WTC11 (cell line): ENCODE measurements at regions not wholly inside any gene's neighbourhood (a gene's known extent, or its start where the extent isn't known, plus 50 kb on each side); places are given as distances from the start of the nearest gene placed in this dataset.

Experiments used
- ATAC-seq: fragments of 200-7000 bp; cut with Tn5 transposase; 2 replicates; pipeline ENCODE4 v1.10.0; 2021; ENCODE audit warnings: mild to moderate bottlenecking, moderate library complexity
- CTCF ChIA-PET: fragments of 300-600 bp; sonication (Branson Sonifier 250); formaldehyde crosslinking; loops from one replicate; lab custom pipeline; 2021; ENCODE audit warnings: antibody characterized with exemption; lab: Charles Lee
- POLR2A ChIA-PET: fragments of 350-600 bp; sonication (Branson Sonifier 250); formaldehyde crosslinking; loops from one replicate; lab custom pipeline; 2021; ENCODE audit warnings: antibody characterized with exemption; lab: Charles Lee
- DNase-seq: peaks from one replicate; pipeline ENCODE4 v3.0.0; 2021; ENCODE audit warnings: low spot score
- H3K27ac Mint-ChIP-seq: 2 replicates; pipeline ENCODE4 v1.8.0; 2021; ENCODE audit warnings: mixed read lengths
- H3K27me3 Mint-ChIP-seq: 2 replicates; pipeline ENCODE4 v1.8.0; 2021; ENCODE audit warnings: low read depth, mild to moderate bottlenecking, moderate library complexity, mixed read lengths
- H3K36me3 Mint-ChIP-seq: 2 replicates; pipeline ENCODE4 v1.8.0; 2021; ENCODE audit warnings: mixed read lengths
- H3K4me1 Mint-ChIP-seq: 2 replicates; pipeline ENCODE4 v1.8.0; 2022; ENCODE audit warnings: mixed read lengths
- H3K4me3 Mint-ChIP-seq: 2 replicates; pipeline ENCODE4 v1.8.0; 2021; ENCODE audit warnings: mild to moderate bottlenecking, moderate library complexity, mixed read lengths
- H3K9me3 Mint-ChIP-seq: 2 replicates; pipeline ENCODE4 v1.8.0; 2021; ENCODE audit warnings: mixed read lengths
- AFF4 ChIP-seq: sonication (generic); formaldehyde crosslinking; IDR thresholded peaks from 2 replicates; pipeline ENCODE4 v1.8.1; 2023; ENCODE audit warnings: mild to moderate bottlenecking, missing genetic modification reagents, borderline replicate concordance
- ELF4 ChIP-seq: sonication (generic); formaldehyde crosslinking; IDR thresholded peaks from 2 replicates; pipeline ENCODE4 v1.8.1; 2022; ENCODE audit warnings: low read depth, mild to moderate bottlenecking, moderate library complexity, missing genetic modification reagents
- IRF1 ChIP-seq: sonication (generic); formaldehyde crosslinking; IDR thresholded peaks from 2 replicates; pipeline ENCODE4 v1.8.0; 2023; ENCODE audit warnings: missing genetic modification reagents
- IRF2 ChIP-seq: sonication (generic); formaldehyde crosslinking; IDR thresholded peaks from 2 replicates; pipeline ENCODE4 v1.8.0; 2022; ENCODE audit warnings: low read depth, missing genetic modification reagents, borderline replicate concordance
- RORB ChIP-seq: fragments of 250-450 bp; sonication (Bioruptor Pico); IDR thresholded peaks from 2 replicates; pipeline ENCODE4 v1.9.0; 2021; ENCODE audit warnings: mild to moderate bottlenecking
- SMAD3 ChIP-seq: sonication (generic); formaldehyde crosslinking; IDR thresholded peaks from 2 replicates; pipeline ENCODE4 v1.8.0; 2022; ENCODE audit warnings: missing genetic modification reagents, mild to moderate bottlenecking, borderline replicate concordance
- SMAD4 ChIP-seq: sonication (generic); formaldehyde crosslinking; IDR thresholded peaks from 2 replicates; pipeline ENCODE4 v1.8.0; 2022; ENCODE audit warnings: mild to moderate bottlenecking, missing genetic modification reagents
- ZBTB21 ChIP-seq: sonication (generic); formaldehyde crosslinking; IDR thresholded peaks from 2 replicates; pipeline ENCODE4 v1.8.1; 2023; ENCODE audit warnings: mild to moderate bottlenecking, missing genetic modification reagents, borderline replicate concordance
- ZNF281 ChIP-seq: sonication (generic); formaldehyde crosslinking; IDR thresholded peaks from 2 replicates; pipeline ENCODE4 v1.8.0; 2023; ENCODE audit warnings: mild to moderate bottlenecking, missing genetic modification reagents
- TF ChIP-seq, protein P1 (sequence below): fragments of 250-450 bp; sonication (Bioruptor Pico); IDR thresholded peaks from 2 replicates; pipeline ENCODE4 v1.9.0; 2021; ENCODE audit warnings: mild to moderate bottlenecking, borderline replicate concordance
- TF ChIP-seq, protein P2 (sequence below): sonication (generic); formaldehyde crosslinking; IDR thresholded peaks from 2 replicates; pipeline ENCODE4 v1.8.1; 2023; ENCODE audit warnings: mild to moderate bottlenecking, missing genetic modification reagents, moderate library complexity
- TF ChIP-seq, protein P3 (sequence below): sonication (generic); formaldehyde crosslinking; IDR thresholded peaks from 2 replicates; pipeline ENCODE4 v1.8.1; 2022; ENCODE audit warnings: missing genetic modification reagents, borderline replicate concordance

- TF ChIP-seq, protein P1, sequence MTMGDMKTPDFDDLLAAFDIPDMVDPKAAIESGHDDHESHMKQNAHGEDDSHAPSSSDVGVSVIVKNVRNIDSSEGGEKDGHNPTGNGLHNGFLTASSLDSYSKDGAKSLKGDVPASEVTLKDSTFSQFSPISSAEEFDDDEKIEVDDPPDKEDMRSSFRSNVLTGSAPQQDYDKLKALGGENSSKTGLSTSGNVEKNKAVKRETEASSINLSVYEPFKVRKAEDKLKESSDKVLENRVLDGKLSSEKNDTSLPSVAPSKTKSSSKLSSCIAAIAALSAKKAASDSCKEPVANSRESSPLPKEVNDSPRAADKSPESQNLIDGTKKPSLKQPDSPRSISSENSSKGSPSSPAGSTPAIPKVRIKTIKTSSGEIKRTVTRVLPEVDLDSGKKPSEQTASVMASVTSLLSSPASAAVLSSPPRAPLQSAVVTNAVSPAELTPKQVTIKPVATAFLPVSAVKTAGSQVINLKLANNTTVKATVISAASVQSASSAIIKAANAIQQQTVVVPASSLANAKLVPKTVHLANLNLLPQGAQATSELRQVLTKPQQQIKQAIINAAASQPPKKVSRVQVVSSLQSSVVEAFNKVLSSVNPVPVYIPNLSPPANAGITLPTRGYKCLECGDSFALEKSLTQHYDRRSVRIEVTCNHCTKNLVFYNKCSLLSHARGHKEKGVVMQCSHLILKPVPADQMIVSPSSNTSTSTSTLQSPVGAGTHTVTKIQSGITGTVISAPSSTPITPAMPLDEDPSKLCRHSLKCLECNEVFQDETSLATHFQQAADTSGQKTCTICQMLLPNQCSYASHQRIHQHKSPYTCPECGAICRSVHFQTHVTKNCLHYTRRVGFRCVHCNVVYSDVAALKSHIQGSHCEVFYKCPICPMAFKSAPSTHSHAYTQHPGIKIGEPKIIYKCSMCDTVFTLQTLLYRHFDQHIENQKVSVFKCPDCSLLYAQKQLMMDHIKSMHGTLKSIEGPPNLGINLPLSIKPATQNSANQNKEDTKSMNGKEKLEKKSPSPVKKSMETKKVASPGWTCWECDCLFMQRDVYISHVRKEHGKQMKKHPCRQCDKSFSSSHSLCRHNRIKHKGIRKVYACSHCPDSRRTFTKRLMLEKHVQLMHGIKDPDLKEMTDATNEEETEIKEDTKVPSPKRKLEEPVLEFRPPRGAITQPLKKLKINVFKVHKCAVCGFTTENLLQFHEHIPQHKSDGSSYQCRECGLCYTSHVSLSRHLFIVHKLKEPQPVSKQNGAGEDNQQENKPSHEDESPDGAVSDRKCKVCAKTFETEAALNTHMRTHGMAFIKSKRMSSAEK (CRISPR knock-in tag), result no peak
- TF ChIP-seq ZNF281 (CRISPR knock-in tag) (no peak), RORB (no peak), SMAD3 (CRISPR knock-in tag) (no peak)
Measured at GRCh38 chr1:114270282-114270681, 116.6 kb upstream of the SYT6 start.

GRCh38 chr1:114269539-114269938 lies 115.9 kb upstream of the SYT6 start:
- Mint-ChIP-seq H3K27me3 (peaks cover 43% of the 10 kb centered on the region), H3K36me3 (no peaks in the 10 kb centered on the region), H3K4me3 (no peak overlapping the region), H3K9me3 (no peaks in the 10 kb centered on the region), H3K27ac (no peak overlapping the region), H3K4me1 (no peaks in the 10 kb centered on the region)
- no peak for TF ChIP-seq IRF1
- TF ChIP-seq, protein P2, sequence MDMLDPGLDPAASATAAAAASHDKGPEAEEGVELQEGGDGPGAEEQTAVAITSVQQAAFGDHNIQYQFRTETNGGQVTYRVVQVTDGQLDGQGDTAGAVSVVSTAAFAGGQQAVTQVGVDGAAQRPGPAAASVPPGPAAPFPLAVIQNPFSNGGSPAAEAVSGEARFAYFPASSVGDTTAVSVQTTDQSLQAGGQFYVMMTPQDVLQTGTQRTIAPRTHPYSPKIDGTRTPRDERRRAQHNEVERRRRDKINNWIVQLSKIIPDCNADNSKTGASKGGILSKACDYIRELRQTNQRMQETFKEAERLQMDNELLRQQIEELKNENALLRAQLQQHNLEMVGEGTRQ (CRISPR knock-in tag), result no peak
- TF ChIP-seq AFF4 (CRISPR knock-in tag), result no peak
- no peak for TF ChIP-seq IRF2 (CRISPR knock-in tag)
- no peak for TF ChIP-seq ZBTB21 (CRISPR knock-in tag)
- no peak for TF ChIP-seq ELF4 (CRISPR knock-in tag)
- TF ChIP-seq, protein P3, sequence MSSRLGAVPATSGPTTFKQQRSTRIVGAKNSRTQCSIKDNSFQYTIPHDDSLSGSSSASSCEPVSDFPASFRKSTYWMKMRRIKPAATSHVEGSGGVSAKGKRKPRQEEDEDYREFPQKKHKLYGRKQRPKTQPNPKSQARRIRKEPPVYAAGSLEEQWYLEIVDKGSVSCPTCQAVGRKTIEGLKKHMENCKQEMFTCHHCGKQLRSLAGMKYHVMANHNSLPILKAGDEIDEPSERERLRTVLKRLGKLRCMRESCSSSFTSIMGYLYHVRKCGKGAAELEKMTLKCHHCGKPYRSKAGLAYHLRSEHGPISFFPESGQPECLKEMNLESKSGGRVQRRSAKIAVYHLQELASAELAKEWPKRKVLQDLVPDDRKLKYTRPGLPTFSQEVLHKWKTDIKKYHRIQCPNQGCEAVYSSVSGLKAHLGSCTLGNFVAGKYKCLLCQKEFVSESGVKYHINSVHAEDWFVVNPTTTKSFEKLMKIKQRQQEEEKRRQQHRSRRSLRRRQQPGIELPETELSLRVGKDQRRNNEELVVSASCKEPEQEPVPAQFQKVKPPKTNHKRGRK (CRISPR knock-in tag), result no peak
- TF ChIP-seq SMAD4 (CRISPR knock-in tag), result no peak
- no peak for TF ChIP-seq ZNF281 (CRISPR knock-in tag)
- no peak for DNase-seq
- ATAC-seq, result no peak
- ChIA-PET POLR2A (interaction anchor here (0.5 kb wide), 1 partner anchor 256 kb away, joined by 3 read pairs; no protein-coding TSS in a partner anchor), CTCF (interaction anchor here (3.8 kb wide), 1 partner anchor 13 kb away, joined by 32 read pairs; no protein-coding TSS in a partner anchor)

More at GRCh38 chr1:114270282-114270681, 116.6 kb upstream of the SYT6 start:
- Mint-ChIP-seq H3K4me3 (no peak overlapping the region), H3K27ac (no peak overlapping the region), H3K36me3 (no peaks in the 10 kb centered on the region), H3K4me1 (no peaks in the 10 kb centered on the region), H3K9me3 (no peaks in the 10 kb centered on the region), H3K27me3 (peaks cover 43% of the 10 kb centered on the region)
- POLR2A ChIA-PET, result interaction anchor here (0.5 to 1.7 kb wide), 2 partner anchors 13 to 256 kb away, joined by 3 read pairs; no protein-coding TSS in a partner anchor
- DNase-seq (no peak), ATAC-seq (no peak)
- CTCF ChIA-PET, result interaction anchor here (0.8 to 3.8 kb wide), 3 partner anchors 12 to 294 kb away, joined by 3 to 32 read pairs (median 7); no protein-coding TSS in a partner anchor
